Myocyte (in vitro differentiated cells): ENCODE measurements at regions not wholly inside any gene's neighbourhood (a gene's known extent, or its start where the extent isn't known, plus 50 kb on each side); places are given as distances from the start of the nearest gene placed in this dataset.
"Not testable (repeated sequence)": the region's sequence is repeated elsewhere in the genome, so short reads cannot be mapped to it uniquely, and the experiment has no call there.

Experiments used
- DNase-seq: peaks from one replicate; pipeline ENCODE4 v3.0.0-alpha.2; 2012; ENCODE audit warnings: low read depth

DNA sequence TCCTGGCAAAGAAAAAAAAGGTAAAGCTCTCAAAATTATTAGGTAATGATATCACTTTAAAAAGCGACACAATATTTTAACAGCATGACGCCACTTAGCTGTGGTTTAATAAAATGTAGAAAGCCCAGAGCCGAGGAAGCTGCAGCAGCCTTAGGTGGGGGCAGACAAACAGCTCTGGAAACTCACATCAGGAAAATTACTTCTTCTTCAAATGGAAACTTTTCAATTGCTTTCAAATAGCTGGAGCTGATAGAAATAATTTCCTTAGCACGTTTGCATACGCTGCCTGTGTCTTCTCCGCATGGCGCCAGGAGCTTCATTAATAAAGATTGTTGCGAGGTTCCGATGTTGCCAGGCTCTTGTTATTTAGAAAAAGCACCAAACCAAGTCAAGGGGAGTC lies 835.3 kb upstream of the EEF2KMT start:
- DNase-seq: no peak

DNA sequence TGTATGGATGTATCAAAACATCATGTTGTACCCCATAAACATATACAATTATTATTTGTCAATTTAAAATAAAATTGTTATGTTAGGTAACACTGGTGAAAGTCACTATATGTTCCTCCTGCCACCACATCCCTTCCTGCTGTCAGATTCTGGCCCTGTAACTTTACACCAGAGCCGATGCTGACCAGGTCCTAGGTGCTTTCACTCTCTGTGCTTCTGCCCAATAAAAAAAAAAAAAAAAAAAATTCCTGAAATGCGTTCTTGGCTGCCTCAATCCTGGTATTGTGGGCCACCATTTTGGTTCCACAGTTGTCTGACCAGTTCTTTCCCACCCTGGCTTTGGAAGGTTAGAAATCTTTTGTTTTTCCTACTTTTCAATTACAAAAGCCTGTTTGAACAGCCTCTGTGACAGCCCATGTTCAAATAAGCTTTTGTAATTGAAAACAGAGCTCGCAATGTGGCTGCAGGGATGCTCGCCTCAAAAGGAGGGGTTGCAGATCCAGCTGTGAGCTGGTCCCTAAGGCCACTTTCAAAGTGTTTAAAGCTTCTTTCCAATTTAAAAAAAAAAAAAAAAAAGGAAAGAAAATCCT lies 831.0 kb upstream of the EEF2KMT start:
- no peak for DNase-seq

DNA sequence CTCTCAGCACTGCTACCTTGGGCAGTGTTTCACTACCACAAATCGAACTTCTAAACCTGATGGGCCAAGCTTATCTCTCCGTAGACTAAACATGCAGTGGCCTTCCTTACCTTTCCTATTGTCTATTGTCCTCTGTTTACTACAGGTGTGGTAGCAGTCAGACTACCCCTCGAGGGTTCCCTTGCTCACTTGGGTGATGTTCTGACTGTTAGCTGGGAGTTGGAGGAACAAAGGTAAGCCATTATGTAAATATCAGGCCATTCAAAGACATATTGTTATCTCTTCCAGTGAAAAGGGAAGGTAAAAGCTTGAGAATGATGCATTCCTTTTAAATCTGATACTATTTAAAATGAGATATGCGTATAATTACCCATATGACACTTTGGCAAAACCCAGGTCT lies 828.3 kb upstream of the EEF2KMT start:
- no peak for DNase-seq

DNA sequence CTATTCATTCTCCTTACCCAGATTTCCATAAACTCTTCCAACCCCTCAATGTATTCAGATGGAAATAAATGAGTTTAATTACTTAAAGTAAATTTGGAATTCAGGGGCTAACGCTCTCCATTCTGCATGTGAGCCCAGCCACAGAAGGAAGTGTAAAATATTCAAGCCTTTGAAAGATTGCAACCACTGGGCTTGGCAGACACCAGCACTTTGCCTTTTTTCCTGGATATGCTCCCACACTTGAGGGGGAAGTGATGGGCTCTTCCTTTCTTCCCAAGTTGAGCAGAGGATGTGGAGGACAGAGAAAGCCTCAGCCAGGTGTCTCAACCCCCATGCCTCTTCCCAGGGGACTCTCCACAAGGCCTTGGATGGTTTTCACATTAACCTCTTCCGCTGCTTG lies 825.1 kb upstream of the EEF2KMT start:
- no peak for DNase-seq

DNA sequence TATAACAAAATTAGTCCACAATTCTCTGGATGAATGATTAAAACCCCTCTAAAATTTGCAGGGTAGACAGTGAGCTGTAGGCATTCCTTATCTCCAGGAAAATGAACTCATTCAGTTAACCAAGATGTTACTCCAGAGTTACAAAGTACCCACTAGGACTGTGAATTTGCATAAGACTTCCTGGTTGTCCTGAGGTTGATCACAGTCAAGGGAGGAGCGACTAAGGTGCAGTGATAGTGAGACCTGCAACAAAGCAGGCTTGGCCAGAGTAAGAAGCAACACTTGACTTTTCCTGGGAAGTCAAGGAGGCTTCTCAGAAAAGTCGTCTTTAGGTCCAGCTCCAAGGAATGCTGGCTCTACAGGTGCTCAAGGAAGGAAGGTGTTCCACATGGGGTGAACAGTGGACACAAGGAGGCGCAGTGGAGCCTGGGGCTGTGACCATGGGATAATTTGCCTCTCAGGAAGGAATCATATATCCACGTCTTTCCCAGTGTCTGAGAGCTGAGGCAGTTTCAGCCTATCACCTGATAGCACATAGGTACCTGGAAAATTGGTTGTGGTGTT lies 821.1 kb upstream of the EEF2KMT start:
- DNase-seq: no peak

DNA sequence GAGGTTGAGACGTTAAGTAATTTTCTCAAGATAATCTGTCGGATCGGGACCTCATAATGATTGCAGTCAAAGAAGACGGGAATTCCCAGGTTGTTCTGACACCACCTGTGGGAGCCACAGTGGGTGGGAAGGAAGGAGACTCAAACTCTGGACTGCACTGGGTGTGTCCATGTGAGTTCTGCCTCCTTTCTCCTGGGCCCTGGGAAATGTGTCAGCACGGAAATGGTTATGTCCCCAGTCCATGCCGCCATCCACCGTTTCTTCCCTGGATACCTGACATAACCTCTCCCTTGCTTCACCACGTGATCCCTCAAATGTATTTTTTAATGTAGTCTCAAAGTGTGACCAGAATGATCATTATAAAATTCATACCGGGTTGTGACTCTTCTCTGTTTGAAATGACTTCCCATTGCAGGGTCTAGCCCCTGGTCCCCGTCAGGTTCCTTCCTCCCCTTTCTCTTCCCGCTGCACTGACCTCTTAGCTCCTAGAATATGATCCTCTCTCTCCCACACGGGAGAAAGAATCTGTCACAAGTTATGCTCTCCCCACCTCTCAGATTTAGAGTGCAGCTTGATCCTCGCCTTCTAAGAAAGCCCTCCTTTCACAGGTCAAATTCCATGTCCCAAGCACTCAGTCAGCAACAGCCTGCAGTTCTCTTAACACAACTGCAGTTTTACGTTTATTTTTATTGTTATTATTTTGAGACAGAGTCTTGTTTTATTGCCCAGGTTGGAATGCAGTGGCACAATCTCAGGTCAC lies 820.0 kb upstream of the EEF2KMT start:
- DNase-seq: no peak

DNA sequence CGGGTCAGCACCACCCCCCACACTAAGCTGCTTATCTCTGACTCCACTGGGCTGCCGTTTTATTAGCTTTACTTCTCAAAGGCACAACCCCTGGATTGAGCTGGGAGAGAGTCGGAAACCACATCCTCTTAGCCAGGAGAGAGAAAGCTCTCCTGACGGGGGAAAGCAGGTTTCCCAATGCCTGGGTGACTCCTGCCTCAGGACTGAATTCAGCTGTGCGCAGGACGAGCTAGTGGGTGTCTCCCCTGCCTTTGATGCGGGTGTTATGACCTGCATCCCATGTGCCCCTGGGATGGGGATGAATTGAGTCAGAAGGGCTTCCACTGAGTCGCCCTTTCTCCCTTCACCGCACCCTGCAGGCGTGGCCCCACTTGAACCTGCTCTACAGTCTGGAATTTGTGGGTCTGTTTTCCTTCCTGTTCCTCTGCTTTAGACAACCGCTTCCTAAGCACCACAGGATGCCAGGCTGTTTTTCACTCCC lies 819.2 kb upstream of the EEF2KMT start:
- no peak for DNase-seq

DNA sequence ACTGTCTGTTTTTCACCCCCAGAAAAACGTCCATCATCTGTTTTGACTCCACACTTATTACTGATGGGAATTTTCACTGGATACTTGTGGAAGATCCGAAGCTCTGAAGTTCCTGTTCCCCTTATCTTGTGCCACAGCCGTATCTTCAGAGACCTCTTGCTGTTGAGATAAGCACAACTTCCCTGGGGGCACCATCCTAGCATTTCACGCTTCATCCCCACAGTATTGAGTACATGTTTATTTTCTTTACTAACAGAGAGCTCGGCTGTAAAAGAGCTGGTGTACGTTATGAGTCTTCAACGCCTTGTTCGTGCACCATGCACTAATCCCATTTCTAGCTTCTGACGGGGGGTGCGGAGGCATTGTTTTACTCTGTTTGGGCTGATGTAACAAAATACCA lies 813.6 kb upstream of the EEF2KMT start:
- no peak for DNase-seq

DNA sequence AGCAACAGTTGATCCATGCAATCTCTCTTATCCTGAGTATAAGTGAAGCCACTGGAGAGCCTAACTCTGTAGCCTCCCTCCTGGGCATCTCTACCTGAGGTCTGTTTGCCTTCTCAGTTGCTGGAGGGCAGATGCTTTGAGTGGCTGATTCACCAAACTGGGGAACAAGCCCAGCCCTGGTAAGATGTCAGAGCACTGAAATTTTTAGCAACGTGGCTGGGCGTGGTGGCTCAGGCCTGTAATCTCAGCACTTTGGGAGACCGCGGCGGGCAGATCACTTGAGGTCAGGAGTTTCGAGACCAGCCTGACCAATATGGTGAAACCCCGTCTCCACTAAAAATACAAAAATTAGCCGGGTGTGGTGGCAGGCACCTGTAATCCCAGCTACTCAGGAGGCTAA lies 812.0 kb upstream of the EEF2KMT start:
- DNase-seq: not testable (repeated sequence)

DNA sequence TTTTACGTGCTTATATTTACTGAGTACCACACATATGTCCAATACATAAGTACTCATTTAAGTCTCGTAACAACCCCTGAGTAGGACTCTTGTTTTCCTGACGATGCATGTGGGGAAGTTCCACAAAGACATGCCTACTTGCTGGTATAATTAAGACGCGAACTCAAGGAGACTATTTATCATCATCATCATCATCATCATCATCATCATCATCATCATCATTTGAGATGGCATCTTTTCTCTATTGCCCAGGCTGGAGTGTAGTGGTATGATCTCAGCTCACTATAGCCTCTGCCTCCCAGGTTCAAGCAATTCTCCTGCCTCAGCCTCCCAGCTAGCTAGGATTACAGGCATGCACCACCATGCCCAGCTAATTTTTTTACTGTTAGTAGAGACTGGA lies 809.9 kb upstream of the EEF2KMT start:
- DNase-seq: no peak

DNA sequence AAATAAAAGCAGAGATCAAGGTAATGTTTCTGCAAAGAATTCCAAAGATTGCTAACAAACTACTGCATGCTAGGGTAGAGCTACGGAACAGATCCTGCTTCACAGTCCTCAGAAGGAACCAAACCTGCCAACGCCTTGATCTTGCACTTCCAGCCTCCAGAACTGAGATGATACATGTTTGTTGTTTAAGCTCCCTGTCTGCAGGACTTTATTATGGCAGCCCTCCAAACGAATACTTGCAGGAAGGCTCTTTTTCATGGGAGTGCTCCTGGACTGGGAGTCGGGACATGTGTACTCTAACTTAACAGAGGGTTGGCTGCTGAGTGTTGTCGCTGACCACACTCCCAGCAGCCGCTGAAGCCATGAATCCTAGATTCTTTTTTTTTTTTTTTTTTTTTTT lies 808.8 kb upstream of the EEF2KMT start:
- DNase-seq: no peak

DNA sequence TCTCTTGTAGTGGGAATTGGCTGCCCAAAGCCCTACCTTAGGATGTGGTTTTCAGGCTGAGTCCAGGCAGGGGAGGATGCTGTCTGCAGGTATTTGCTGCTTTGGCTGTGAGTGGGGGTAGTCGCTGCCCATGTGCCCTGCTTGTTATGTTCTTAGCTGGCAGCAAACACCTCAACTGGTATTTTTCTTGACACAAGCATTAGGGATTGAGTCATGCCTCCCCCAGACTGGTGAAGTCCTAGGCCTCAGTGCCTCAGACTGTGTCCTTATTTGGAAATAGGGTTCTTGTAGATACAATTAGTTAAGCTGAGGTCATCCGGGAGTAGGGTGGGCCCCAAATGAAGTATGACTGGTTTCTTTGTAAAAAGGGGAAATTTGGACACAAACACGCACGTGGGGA lies 808.3 kb upstream of the EEF2KMT start:
- no peak for DNase-seq

DNA sequence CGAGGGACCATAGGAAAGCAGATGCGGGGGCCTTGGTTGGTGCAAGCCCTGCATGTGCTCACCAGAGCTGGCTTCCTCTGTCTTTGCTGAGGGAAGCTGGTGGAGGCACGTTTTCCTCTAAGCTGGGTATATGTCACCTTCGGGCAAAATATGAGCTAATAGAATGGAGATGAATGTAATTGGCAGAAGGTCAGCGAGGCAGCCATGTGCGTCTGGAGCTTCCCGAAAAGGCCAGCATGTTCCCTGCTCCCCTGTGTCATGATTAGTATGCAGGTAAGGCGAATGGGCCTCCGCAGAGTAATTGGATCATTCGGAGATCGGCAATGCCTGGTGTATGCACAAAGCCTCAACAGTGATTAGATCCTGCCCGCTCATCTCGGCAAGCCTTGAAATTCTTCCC lies 806.2 kb upstream of the EEF2KMT start:
- DNase-seq: no peak

DNA sequence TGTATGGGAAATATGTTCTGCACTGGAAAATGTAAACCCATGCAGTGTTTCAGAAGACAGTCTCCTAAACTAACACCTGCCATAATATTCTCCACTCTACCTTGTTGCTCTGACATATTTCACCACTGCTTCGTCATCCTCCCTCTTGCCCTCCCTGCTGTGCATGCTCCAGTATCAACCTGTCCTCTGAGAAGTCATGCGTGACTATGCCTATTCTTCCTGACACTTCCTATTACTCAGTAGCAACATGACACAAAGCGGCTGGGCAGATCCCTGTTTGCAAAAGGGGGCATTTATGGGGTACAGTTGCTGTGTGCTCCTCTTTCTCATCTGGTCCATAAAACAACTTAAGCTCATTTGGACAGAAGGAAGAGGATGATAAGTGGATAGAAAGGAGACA lies 805.6 kb upstream of the EEF2KMT start:
- no peak for DNase-seq

DNA sequence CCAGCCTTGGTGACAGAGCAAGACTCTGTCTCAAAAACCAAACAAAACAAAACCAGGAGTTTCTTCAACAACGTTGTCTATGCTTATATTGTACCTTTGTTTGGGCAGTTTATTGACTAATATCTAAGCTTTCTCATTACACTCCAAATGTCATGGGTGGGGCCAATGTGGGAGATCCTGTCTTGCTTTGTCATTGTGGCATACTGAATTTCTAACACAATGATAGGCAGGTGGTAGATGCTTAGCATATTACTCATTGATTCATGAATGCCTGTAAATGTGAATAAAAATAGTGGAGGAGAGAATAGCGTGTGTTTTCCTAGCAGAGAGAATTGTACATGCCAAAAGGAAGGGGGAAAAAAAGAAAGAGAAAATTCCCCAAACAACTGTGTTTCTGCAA lies 802.5 kb upstream of the EEF2KMT start:
- no peak for DNase-seq

DNA sequence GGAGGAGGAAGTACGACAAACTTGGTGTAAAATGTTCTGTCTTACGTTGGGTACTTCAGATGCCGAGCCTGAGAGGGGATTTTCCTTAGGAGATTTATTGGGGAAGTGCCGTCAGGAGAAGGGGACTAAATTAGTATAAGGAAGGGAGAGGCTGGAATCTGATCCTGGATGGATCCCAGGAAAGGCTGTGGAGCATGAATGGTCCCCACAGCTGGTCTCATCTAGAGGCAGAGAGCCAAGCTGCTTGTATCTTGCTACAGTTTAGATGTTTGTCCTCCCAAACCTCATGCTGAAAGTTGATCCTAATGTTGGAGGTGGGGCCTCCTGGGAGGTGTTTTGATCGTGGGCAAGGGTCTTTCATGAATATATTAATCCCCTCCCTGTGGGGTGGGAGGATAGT lies 798.4 kb upstream of the EEF2KMT start:
- DNase-seq: no peak

DNA sequence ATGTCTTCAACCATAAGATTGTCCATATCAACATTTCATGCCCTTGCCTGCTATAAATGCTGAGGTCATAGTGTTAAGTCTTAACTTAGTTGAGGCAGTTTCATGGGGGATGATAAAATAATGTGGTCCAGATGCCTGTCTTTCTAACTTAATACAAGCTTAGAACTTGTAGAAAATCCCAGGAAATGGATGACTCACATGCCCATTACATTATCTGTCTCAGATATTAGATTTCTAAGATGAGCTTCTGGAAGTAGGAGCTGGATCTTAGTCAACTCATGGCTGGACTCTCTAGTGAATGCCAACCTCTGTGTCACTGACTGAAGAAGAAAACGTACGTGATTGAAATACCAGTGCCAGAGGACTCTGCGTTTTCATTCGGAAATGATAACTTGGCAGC lies 797.5 kb upstream of the EEF2KMT start:
- no peak for DNase-seq

DNA sequence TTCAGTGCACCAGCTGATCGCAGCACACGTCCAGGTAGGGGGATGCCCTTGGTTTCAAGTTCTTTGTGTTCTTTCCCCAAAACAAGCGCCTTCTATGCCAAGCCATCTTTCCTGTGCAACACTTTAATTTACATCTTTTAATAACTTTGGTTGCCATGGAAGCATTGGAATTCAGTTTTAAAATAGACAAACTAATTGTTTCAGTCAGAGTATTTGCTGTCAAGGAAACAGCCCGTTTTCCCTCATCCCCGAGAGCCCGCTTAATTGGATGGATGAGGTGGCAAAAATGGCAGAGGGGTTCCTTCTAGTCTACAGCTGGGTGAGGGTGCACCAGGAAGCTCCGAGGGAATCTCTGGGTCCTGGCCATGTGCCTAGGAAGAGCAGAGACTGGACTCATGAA lies 793.7 kb upstream of the EEF2KMT start:
- DNase-seq: no peak

DNA sequence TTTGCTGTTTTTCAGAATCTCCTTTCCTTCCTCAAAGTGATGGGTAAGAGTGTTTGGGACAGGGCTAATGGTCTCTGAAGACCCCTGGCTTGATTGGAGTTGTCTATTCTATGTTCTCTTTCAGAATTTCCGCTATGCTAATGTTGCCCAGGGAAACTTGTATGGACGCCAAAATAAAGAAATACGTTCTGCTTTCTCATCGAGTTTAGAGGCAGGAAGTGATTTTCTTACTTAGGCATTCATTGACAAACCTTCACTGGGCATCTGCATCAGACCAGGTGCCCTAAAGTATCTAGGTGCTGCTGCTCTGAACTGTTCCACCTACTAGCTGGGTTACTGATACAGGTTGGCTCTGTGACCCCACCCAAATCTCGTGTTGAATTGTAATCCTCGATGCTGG lies 787.9 kb upstream of the EEF2KMT start:
- no peak for DNase-seq

DNA sequence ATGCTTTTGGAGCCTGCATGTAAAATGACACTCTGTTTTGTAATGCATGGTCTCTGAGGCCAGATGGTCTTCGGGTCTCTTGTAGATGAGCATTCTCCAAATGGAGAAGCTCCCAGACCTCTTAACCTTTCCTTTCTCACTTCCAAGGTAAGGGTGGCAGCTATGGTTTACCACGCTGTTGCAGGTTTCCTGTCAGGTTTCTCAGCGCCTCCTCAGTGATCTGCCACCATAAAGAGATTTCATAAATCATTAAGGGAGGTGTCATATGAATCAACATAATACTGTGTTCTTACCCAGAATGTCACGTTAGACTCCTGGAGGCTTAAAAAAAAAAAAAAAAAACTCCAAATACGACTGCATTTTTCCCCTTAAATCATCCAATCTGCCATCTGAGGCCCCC lies 787.4 kb upstream of the EEF2KMT start:
- DNase-seq: no peak

DNA sequence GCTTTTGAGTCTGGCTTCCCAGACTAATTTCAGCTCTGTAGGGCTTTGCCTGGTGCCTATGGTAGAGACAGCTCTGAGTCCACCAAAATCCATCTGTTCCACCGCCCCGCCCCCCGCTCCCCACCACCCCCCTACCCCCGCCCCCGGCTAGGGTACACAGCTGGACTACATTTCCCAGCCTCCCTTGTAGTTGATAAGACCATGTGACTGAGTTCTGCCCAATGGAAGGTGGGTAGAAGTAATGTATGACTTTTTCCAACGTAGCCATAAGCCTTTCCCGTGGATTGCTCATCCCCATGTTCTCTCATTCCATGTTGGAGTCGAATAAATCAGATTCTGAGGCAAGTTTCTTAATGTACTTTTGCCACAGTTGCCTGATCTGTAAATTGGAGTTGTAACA lies 786.7 kb upstream of the EEF2KMT start:
- no peak for DNase-seq

DNA sequence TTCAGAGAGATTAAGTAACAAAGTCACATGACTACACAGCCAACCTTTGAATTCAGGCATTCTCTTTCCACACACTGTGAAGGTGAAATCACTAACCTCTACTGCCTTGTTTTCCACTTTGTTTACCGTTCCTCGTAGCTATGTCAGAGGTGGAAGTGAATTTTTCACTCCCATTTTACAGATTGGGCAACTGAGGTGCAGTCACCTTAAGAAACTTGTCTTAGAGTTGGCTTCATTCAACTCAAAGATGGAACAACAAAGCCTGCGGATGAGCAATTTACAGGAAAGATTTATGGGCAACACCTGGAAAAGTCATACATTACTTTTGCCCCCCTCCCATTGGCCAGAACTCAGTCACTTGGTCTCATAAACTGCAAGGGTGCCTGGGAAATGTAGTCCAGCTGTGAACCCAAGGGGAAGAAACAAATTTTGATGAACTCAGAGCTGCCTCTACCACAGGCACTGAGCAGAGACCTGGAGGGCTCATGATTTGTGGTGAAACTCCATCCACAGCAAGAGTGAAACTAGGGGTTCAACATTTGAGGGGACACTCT lies 784.6 kb upstream of the EEF2KMT start:
- DNase-seq: no peak

DNA sequence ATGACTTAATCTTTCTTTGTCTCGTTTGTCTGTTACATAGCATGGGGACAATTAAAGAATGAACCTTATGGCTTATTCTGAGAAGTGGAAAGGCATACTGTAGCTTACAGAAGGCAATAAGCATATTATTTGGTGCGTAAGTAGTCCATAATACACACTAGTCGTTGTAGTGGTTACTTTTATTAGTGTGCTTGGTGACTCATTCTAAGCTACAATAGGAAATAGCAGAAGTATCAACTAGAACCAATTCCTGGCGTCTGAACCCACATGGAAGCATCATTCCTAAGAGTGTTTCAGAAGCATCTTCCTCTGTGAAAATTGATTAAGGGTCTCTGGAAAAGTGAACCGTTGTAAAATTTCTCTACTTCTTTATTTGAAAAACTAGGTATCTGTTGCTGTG lies 777.8 kb upstream of the EEF2KMT start:
- DNase-seq: no peak
